ENCODE measurements at regions not wholly inside any gene's neighbourhood (a gene's known extent, or its start where the extent isn't known, plus 50 kb on each side); places are given as distances from the start of the nearest gene placed in this dataset.
"Not testable (repeated sequence)": the region's sequence is repeated elsewhere in the genome, so short reads cannot be mapped to it uniquely, and the experiment has no call there.

- DNase-seq (ENCODE audit: low read depth): no peak
Observed at GRCh38 chr15:87752250-87752951, 504.1 kb downstream of the NTRK3 start.

DNA sequence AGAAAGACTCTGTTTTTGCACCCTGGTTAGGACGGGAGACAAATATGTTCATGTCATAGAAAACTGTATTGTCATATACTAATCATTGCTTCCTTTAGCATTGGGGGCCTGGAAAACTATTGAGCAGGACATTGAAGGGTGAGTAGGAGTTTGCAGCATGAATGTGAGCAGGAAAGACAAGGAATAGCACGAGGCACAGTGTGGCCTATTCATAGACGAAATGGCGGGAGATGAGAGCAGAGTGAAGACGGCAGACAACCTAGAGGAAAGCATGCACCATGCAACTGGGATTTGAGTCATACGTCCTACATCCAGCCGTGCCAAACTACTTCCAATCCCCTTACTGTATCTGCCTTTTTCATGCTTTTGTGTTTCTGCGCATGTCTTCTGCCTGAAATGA is 508.1 kb downstream of the NTRK3 start:
- no peak for DNase-seq (ENCODE audit: low read depth)

DNA sequence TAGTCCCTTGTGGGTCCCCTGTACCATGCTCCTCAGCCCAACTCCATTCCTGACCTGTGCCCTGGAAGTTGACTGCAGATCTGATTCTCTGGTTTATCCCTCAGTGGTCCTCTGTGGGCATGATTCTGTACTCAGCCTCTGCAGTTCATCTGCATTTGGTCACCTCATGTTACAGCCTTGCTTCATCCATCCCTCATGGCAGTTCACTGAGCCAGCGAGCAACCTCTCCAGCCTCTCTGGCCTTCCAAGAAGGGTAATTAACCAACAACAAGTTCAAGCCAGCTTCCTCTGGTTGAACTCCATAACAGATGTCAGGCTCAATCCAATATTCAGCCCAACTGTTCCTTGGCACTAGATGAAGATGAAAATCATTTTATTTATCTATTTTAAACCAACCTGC is 509.5 kb downstream of the NTRK3 start:
- no peak for DNase-seq (ENCODE audit: low read depth)

DNA sequence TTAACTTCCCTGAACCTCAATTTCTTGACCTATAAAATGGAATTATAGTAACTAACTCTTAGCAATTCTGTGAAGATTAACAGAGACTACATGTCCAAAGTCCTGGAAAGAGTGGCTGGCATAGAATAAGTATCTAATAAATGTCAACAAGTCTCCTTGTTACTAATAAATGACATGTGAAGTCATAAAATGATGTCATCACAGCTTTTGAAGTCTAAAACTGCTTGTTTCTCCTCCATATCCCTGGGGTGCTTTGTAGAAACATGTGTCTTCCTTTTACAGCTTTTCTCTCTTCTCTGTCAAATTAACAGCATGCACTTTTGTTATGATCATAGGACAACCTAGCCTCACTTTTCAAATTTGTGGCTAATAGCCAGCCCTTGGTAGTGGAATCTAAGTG is 510.2 kb downstream of the NTRK3 start:
- DNase-seq (ENCODE audit: low read depth): no peak

DNA sequence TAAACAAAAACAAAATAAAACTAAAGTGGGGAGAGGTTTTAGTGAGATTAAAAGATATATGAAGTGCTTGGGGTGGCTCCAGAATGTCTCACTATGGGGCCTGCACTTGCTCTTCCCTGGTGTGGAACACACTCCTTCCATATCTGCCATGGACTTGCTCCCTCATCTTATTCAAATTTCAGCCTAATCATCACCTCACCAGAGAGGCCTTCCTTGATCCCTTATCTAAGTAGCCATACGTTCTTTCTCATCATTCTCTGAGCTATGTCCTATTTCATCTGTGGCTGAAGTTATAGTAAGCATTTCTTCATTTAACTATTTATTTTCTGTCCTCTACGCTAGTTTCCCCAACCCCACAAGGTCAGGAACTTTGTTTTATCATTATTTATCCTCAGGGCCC is 511.7 kb downstream of the NTRK3 start:
- DNase-seq (ENCODE audit: low read depth): no peak

- DNase-seq (ENCODE audit: low read depth): no peak
Observed at GRCh38 chr15:87743562-87743961, 513.0 kb downstream of the NTRK3 start.

GRCh38 chr15:87741350-87741749 is 515.2 kb downstream of the NTRK3 start:
- DNase-seq (ENCODE audit: low read depth): no peak

GRCh38 chr15:87740655-87741344 is 515.7 kb downstream of the NTRK3 start:
- DNase-seq (ENCODE audit: low read depth): no peak

- DNase-seq (ENCODE audit: low read depth): no peak
Observed at GRCh38 chr15:87739866-87740265, 516.7 kb downstream of the NTRK3 start.

- no peak for DNase-seq (ENCODE audit: low read depth)
Observed at GRCh38 chr15:87739081-87739480, 517.5 kb downstream of the NTRK3 start.

GRCh38 chr15:87737460-87737859 is 519.1 kb downstream of the NTRK3 start:
- not testable (repeated sequence) for DNase-seq (ENCODE audit: low read depth)

GRCh38 chr15:87736891-87737389 is 519.6 kb downstream of the NTRK3 start:
- DNase-seq (ENCODE audit: low read depth): no peak

GRCh38 chr15:87736401-87736800 is 520.1 kb downstream of the NTRK3 start:
- DNase-seq (ENCODE audit: low read depth): no peak

- no peak for DNase-seq (ENCODE audit: low read depth)
Observed at GRCh38 chr15:87735522-87735921, 521.0 kb downstream of the NTRK3 start.

DNA sequence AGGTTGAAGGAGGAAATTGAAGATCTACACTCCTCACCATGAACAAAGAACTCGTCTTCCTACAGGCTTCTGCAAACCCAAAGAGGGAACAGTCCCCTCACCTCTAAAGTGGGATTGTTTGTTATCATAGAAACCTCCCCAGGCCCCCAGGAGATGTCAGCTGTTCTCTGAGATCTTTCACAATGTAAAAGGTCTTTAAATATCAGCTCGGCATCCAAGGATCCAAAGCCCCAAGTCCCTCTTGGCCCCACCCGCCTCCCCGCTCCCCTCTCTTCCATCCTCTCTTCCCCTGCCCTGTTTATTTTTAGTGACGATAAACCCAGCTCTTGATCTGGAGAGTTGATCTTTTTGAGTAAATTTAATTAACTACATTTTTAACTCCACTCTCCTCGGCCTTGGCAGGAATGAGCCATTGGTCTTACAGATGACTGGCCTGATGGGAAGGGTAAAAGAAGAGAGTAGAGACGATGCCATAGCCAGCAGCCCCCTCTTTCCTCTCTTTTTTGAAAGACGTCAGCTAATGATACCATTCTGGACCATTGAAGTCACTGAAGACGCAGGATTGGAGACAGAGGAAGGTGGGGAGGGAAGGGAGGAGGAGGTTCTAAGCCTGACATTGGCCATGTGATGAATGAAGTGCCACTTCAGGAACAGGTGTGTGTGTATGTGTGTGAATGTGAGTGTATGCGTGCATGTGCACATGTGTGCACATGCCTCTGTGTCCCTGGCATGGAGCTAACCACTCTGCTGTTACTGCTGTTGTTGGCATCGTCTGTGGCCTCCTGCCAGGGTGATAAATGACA is 521.8 kb downstream of the NTRK3 start:
- DNase-seq (ENCODE audit: low read depth): no peak

GRCh38 chr15:87733977-87734376 is 522.6 kb downstream of the NTRK3 start:
- no peak for DNase-seq (ENCODE audit: low read depth)

DNA sequence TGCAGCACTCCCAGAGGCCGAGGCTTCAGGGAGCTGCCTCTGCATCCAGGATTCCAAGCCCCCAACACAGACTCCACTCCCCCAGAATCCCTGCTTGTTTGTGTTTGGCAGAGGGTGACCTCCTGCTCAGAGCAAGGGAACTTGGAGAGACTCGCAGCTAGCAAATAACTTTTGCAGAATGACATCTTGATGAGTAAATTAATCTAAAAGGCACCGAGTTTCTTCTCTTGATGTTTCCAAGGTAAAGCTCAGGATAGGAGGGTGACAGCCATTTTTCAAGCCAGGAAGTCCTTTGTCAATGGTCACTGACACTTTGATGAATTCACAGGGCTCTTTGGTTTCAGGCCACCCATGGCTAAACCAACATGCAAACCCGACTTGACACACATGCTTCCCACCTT is 523.0 kb downstream of the NTRK3 start:
- no peak for DNase-seq (ENCODE audit: low read depth)

- DNase-seq (ENCODE audit: low read depth): no peak
Observed at GRCh38 chr15:87732976-87733375, 523.6 kb downstream of the NTRK3 start.

DNA sequence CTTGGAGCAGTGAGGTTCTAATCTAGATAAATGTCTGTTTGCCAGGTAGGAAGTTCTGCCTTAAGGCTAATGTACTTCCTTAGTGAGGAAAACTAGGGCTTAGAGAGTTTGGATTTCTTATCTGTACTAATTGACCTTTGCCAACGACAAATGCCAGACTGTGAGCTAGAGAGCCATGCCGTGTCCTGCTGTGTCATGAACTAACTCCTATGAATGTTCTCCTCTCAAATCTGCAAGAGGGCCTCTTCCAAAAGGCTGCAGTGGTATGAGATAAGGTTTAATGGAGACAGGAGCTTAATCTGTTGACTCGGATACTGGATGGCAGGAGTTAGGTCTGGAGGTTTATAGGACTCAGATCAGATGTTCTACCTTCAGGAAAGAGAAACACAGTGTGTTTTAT is 524.9 kb downstream of the NTRK3 start:
- DNase-seq (ENCODE audit: low read depth): no peak

GRCh38 chr15:87730706-87731105 is 525.8 kb downstream of the NTRK3 start:
- no peak for DNase-seq (ENCODE audit: low read depth)

GRCh38 chr15:87728998-87729397 is 527.5 kb downstream of the NTRK3 start:
- DNase-seq (ENCODE audit: low read depth): no peak

- no peak for DNase-seq (ENCODE audit: low read depth)
Observed at GRCh38 chr15:87727073-87727472, 529.5 kb downstream of the NTRK3 start.

DNA sequence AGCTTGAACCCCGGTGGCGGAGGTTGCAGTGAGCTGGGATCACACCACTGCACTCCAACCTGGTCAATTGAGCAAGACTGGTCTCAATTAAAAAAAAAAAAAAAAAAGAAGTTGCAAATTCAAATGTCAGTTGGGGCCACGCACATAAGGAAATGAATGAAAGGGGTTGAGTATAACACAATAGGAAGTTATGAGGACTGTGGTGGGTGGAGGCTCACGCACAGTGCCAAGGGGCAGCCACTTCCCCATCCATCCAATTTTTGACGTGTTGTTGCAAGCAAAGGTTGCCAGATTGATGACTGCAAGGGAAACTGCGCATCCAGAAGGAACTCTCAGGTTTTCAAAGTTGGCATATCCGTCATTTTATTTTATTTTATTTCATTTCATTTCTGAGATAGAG is 532.2 kb downstream of the NTRK3 start:
- DNase-seq (ENCODE audit: low read depth): no peak

Measured in activated T-cell treated with anti-CD3 and anti-CD28 coated beads for 48 hours (primary cell).